A172 (cell line): ENCODE measurements at regions not wholly inside any gene's neighbourhood (a gene's known extent, or its start where the extent isn't known, plus 50 kb on each side); places are given as distances from the start of the nearest gene placed in this dataset.

Experiments used
- DNase-seq: peaks from one replicate; pipeline ENCODE4 v3.0.0-alpha.2; 2015; ENCODE audit warnings: low spot score

DNA sequence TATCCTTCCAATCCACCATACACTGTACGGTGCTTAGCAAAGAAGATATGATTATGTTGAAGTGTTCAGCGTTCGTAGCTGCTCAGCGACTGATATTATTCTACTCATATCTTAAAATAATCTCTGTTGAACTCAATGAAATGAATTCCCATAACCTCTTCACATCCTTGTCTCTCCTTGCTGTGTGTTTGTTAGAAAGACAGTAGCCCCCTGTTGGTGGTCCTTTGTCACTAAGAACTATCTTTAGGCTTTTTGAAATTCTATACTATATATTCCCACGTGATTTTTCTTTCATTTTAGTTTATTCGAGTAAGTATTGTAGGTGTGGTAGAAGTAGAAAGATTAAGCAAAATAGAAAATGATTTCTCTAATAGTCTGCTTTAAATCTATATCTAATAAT, 762.8 kb upstream of the WWC1 start:
- DNase-seq = no peak

DNA sequence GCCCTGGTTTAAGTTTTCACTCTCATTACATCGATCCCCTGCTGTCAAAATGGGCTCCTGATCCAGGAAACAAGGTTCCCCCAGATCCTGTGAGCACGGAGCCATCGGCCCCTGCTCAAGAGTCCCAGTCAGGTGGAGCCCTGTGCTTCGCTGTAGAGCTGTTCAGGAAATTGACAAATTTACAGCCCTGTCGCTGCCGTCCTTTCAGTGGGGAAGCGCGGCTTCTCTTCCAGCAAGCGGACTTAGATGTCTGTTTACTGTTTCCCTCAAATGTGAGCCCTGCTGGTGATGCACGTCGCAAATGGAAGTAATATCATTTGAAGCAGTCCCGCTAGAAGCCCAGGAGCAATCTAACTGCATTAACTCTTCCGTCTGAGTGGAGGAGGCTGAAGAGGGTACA, 760.9 kb upstream of the WWC1 start:
- DNase-seq = no peak

DNA sequence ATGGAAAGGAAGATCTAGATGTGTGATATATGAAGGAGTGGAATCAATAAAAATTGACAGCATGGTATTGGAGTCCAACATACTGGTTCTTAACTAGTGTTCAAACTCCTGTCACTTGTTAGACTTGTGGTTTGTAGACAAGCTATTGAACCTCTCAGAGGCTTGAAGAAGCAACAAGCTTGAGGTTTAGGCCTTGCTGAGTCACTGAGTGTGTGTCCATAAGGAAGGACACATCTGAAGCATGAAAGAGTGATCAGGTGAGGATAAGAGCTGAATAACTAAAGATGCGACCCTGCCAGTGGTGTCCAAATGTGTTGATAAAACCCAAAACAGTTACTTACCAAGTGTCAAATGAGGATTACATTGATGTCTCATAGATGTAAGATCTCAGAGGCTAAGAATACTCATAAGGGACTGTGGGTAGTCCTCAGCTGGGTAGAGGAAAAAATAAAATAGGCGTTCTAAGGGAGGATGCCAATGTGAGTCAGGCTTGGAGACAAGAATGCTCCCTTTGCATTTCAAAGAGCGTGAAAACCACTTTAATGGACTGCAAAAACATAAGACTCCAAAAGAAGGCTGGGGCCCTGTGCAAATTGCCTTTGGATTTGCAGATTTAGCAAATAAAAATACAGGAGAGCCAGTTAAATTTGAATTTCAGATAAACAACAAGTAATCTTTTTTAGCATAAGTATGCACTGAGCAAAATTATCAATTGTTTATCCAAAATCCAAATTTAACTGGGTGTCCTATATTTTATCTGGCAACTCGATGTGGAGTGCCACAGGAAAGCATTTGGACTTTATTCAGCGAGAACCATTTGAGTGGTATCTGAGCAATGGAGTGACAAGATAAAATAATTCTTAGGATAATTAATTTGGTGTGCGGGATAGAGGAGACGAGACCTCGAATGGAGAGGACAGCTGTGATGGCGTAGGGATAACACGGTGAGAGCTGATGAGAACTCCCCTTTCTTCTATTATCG, 757.3 kb upstream of the WWC1 start:
- DNase-seq = no peak

DNA sequence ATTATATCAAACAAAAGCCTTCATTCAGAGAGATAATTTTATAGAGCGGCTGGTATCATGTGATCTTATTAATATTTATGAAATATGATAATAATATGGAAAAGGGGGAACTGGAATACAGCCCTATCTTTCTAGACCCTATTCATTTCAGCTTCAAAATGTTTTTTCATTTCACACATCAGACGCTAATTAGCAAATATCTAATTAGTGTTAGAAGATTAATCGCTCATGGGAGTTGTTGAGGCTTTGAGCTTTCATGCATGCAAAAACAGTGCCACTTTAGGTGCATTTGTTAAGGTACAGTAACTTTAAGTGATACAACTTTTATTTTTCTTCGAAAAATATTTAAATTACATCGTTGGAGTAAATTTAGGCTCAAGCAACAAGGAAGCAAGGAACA, 751.7 kb upstream of the WWC1 start:
- DNase-seq = no peak

DNA sequence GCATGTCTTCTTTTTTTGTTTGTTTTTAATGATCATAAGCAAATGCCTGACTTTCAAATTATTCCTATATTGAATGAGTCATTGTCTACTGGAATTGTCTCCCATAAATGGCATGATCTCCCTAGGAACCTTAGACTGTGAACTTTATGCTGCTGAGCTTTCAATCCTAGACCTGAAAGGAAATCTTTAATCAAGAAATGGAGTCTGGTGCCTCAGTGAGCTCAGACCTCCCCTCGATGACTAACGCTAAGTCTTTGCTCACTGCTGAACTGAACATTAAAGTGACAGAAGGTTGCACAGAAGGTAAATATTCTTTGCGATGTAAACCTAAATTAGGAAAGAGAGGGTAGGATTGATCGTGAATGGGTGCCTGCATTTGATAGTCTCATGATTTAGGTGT, 745.2 kb upstream of the WWC1 start:
- no peak for DNase-seq

DNA sequence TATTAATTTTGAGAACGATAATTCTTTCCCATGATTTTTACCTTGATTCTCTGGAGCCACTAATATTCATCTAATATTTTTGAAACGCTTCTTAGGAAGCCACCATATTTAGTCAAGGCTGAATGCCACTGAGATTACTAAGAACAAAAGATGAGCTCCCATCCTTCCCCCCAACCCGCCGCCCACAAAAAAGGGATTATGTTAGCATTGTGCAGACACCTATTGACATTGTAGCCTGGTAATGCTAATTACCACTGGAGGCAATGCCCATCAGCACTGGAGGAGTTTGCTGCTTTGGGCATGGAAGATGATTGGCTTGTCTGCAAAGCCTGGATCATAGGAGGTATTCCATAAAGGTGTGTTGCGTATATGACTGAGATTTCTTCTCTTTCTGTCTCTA, 739.1 kb upstream of the WWC1 start:
- DNase-seq = no peak

DNA sequence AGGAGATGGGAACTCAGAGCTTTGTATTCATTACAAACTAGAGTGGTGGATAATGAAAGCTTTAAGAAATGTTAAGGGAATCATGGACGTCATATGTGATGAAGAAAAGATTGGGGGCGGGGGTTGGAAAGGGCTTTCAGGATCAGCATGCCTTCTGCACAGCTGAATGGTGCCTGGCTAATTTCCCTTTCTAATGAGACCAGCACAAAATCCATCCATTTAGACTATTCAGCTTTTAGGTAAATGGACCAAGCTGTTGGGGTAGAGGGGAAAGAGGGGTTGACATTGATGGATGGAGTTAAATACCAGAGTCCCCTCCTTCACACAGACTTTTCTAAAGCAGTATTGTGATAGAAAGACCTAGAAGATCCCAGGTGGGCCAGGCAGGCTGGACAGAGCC, 737.9 kb upstream of the WWC1 start:
- no peak for DNase-seq

DNA sequence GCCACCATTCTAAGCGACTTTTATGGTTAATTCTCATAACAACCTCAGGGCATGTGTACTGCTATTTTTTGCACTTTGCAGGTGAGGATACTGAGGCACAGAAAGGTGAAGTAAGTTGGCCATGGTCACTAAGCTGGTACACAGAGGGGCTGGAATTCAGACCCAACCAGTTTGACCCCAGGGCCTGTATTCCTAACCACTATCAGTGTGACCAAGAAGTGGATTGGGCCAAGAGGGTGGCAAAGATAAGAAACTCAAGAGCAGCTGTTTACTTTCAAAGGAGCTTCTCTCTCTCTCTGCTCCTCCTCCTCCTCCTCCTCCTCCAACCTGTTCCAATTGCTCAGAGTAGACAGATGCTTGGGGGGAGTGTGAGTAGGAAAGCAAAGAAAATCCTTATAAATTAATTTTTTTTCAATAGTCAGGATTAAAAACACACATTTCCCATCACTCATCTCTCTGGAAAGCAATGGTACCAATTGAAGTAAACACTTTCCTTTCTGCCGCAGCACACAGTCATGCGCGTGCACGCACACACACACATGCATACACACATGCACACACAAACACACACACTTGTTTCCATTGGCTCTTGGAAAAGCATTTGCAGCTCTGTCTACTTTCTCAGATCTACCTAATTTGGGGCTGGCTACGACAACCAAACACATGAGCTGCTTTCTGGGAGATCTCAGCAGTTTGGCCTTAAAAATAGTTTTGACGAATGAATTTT, 736.7 kb upstream of the WWC1 start:
- no peak for DNase-seq

DNA sequence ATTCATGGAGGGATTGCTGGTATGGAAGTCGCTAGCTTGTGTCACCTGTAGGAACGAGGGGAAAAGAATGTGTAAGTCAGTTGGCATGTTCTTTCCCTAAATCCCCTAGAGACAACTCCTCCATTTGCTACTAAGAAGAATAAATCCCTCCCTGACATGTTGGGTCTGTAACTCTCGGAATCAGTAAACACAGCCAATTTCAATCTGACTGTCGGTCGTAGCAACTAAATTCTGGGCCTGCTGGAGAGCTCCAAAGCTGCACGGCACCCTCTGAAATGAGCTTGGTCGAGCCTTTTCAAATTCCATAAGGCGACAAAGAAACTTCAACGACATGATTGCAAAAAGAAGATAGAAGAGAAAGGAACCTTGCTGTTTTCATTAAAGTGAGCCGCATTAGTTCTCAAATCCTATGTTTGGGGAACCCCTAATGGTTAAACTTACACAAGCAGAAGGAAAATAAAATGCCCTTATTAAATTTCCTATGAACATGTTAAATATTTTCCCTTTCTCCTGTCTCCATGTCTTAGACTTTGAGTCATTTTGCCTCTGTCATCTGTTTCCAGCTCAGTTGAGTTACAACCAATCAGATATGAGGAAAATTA, 735.8 kb upstream of the WWC1 start:
- DNase-seq = no peak

DNA sequence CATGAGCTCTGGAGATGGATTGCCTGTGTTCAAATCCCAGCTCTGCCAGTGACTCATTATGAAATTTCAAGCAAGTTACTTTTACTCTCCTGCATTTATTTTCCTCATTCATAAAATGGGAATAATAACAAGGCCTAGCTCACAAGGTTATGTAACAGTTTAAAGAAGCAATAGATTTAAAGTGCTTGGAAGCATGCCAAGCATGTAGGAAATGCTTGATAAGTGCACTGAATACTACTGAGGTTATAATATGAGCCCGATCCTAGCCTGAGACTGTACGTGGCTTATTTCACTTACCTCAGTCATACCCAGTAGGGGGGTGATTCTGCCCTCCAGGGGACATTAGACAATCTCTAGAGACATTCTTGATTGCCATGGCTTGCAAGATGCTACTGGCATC, 734.1 kb upstream of the WWC1 start:
- no peak for DNase-seq

DNA sequence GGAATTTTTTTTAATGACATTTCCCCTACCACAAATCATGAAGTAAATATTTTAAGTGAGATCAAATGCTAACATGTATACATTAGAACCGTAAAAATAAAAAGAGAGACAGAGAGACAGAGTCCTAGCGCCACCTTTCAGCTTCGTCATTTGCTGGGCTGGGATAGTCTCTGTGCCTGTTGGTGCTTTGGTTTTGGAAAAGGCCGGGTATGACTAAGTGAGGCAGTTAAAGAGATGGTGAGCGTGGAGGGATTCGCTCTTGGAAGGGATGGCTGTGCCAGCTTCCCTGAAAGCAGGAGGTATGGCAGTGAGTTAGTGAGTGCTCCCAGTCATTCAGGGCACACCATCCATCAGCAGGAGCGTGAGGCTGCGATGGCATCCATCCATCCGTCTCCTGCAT, 729.6 kb upstream of the WWC1 start:
- DNase-seq = no peak

DNA sequence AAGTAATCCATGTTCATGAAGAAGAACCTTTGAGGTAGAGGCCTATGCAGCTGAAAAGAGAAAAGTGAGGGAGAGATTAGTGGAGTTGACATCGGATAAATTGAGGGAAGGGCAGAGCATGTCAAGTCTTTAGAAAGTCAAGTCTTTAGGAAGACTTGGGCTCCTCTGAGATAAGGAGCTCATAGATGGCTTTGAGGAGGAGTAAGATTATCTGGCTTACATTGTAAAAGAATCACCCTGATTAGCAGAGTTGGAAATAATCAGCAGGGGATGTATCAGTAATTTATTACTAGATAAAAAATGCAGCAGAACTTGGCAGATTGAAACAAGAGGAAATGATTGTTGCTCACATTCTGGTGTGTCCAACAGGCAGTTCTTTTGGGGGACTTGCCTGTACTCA, 727.2 kb upstream of the WWC1 start:
- no peak for DNase-seq

DNA sequence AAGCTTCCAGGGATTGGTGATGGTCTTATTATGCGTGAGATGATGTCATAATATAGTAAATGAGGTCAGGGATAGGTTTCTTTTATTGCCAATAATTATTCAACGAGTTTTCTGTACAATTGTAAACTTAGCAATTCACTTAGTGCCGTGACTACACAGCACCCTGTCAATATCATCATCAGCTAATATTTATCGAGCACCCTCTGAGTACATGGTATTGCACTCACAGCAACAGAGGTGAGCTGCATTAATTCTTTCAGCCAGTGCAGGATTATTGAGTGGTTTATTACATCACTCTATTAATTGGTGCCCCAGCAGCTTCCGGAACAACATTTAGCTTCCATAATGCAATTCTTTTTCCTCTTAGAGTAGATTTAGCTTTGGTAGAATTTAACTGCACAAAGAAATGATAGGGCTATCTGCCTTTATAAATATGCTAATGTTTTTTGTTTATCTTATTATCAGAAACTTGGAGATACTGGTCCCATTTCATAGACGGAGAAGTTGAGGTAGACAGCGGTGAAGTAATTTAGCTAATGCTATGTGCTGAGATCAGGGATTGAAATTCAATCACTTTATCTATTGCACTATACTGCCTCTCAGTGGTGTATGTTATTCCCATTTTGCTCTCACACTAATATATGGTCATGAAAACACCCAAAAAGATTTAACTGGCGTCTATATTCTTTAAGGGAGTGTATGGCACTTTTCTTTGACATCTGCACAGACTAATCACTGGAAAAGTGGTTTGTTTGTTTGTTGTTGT, 726.1 kb upstream of the WWC1 start:
- DNase-seq = peak; percentile 39

DNA sequence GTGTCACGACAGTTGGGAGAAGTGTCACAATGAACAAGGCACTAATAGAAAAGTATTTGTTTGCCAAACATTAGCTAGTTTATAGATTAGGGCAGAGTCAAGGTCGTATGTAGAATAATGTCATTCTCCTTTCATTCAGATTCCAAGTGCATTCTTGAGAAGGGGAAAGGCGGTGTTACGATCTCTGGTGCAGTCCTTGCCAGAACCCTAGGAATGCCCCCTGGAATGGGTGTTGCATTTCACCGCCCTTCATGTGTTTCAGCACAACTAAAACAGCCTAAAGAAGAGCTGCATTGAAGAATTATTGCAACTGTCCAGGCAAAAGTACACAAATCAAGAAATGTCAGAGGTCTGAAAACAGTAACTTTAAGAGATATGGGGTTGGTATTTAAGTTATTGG, 721.0 kb upstream of the WWC1 start:
- DNase-seq = no peak

DNA sequence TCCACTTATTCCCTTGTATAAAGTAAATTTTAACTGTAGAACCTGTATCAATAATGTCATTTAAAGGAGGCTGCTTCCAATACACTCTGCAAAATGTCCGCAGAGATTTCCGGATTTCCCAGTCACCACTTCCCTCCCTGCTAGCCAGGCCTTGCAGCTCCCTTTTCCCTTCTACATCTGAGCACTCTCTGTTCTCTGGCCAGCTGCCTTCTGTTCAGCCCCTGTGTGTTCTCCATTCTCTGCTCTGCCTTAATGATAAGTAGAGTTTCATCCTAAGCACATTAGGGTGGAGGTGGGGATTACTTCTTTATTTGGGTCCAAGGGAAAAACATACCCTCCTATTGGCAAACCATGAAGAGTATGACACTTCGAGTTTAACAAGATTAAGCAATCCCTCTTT, 719.6 kb upstream of the WWC1 start:
- no peak for DNase-seq

DNA sequence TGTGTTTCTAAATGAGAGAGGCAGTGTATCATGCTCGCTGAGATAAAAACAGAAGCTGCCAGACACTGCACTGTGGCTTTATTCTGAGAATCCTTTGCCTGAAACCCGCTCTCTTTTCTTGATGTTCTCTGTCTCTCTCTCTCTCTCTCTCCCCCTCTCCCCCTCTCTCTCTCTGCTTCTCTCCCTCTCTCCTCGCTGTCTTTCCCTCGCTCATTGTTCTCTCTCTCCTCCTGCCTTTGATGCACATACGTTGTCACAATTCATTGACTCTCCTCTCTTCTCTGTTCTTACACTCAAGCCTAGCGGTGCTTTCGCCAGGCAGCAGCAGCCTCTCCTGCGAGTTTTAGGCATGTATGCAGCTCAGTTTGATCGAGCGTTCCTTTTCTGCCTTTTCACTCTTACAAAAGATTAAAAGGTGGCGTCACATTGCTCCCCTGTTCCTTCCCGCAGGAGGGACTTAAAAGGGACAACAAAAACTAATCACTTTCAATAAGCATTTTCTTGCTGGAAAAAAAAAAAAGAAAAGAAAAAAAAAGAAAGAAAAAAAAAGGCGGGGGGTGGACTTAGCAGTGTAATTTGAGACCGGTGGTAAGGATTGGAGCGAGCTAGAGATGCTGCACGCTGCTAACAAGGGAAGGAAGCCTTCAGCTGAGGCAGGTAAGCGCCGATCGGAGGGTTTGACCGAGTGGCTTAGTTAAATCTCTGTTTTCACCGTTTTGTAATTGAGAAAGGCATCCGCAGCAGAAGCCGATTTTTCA, 717.9 kb upstream of the WWC1 start:
- peak; percentile 60 for DNase-seq

DNA sequence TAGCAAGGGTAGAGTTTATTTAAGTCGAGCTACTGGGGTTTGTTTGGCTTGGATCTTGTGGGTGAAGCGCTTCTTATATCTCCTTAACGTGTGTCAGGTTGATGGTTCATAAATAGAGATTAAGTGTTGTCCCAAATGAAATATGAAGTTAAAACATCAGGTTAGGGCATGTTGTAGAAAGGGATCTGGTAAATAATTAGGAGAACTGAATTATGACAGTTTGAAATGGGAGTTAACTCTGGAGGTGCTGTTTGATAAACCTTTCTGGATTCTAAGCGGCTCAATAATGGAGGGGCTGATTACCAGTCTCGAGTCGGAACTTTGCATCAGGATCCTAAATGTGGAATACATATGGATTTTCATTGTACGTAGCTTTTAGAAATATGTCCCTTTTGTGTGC, 717.0 kb upstream of the WWC1 start:
- DNase-seq = no peak

DNA sequence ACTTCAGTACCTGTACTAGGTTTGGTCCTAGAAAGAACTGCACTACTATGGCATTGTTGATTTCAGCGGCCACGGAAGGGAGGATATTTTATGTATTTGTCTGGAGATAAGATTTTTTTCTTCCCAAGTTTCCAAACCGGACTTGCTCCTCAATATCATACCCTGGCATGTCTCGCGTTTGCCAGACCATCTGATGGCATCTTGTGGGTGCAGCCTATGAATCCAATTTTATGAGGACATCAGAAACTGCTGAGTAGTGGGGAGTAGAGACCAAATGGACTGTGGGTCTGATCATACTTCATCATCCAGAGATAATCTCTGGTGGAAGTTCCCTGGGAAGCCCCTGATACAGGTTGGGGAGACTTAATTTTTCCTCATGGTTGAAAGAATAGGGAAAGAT, 716.1 kb upstream of the WWC1 start:
- DNase-seq = no peak

DNA sequence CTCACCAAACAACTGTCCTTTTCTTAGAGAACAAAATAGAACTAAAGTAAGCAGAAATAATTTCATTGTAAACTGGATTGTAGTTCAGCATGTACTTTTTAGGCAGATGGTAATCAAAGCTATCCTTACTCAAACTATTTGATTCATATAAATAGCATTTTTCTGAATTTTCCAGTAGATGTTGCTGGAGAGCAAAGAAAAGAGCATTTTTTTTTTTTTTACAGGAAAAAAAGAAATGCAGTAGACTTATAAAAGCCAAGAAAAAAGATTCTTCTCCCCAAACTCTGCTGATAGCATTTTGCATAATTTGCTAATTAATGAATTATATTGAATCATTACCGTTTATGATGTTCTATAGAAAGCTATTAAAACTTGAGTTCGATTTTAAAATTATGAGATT, 715.3 kb upstream of the WWC1 start:
- DNase-seq = no peak

DNA sequence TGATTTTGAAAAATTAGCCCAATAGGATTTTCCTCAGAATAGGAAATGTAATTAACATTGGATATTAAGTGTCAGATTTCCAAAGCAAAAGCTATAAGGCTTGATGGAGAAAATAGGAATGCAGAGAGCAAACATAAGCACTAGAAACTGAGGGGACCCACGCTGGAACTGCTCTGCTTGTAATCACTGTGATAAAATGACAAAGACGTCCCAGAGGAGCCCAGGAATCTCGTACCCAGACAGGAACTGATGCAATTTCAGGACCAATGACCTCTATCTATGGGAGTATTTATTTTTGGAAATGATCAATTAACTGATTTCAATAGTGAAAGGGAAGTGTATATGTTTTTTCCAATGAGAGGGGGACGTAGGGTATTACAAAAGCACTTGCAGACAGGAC, 714.5 kb upstream of the WWC1 start:
- DNase-seq = no peak

DNA sequence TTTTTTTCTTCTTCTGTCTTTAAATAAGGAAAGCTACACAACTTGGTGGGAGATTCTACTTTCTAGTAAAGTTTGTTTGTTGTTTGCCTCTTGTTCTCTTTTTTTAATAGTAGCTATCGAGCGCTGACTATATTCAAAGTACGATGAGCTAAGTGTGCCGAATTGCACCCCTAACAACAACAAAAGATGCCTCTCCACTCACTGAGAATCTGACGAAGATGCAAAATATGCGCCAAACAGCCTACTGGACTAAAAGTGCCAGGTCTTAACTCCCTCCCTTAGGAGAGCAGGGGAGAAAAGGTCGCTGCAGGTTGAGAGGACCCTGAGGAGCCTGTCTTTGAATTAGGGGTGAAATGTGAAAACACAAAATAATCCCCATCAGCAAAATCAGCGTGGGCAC, 713.8 kb upstream of the WWC1 start:
- no peak for DNase-seq
